Stimulated activated CD4-positive, alpha-beta T cell treated with anti-CD3 and anti-CD28 coated beads, Interleukin-4, amount 100 ng/mL, for 24 hours (primary cell): ENCODE measurements at regions not wholly inside any gene's neighbourhood (a gene's known extent, or its start where the extent isn't known, plus 50 kb on each side); places are given as distances from the start of the nearest gene placed in this dataset.
"Not testable (repeated sequence)": the region's sequence is repeated elsewhere in the genome, so short reads cannot be mapped to it uniquely, and the experiment has no call there.

ENCODE experiments used
- DNase-seq: peaks from one replicate; pipeline ENCODE4 v3.0.0-alpha.2; 2020

DNA sequence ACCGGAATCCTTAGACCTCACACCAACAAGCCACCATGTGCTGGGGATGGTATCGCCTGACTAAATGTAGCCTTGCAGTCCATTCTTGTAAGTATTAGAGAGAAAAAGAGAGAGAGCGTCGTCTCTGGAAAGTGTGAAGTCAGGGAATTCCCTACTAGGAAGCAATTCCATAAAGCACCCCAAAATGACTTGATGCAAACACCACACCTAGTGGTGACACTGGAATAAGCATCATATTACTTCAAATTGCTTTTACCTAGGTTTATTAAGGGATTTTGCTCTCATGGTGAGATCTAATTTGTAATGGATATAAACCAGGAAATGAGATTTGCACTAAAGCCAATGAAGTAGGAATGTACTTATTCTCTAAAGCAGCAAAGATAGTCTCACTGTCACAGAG lies 111.4 kb upstream of the METTL9 start:
- DNase-seq, result not testable (repeated sequence)

DNA sequence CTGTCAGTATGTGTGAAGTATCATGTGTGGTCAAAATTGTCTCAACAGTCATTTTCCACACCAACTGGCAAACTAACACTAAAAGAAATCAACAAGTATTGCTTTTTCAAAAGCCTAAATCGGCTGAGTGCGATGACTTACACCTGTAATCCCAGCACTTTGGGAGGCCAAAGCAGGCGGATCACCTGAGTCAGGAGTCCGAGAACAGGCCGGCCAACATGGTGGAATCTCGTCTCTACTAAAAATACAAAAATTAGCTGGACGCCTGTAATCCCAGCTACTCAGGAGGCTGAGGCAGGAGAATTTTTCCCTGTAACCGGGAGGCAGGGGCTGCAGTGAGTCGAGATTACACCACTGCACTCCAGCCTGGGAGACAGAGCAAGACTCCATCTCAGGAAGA lies 100.3 kb upstream of the METTL9 start:
- DNase-seq, result not testable (repeated sequence)

DNA sequence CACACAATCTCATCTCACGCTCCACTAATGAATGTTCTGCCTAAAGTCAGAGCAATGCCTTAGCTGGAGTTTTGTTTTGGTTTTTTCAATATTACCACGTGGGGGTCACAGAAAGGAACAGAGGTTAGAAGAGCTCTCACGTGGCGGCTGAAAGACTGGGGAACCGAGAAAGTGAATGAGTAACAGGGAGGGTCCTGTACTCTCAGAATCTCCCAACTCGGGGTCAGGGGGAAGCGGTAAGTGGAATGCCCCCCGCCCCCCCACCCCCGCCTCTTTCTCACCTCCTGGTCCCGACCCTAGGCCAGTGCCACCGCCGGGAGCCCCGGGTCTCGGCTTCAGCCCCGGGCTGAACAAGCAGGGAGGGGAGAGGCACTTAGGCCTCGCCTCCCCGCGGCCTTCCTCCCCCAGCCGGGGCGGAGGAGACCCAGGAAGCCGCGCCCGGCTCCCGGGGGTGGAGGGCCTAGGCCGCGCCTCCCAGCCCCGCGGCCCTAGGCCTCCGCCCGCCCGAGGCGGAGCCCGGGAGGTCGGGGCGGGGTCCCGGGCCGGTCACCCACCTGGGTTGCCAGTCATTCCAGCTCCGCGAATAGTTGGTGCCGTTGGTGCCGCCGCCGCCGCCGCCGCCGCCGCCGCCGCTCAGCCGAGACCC lies 98.0 kb upstream of the METTL9 start:
- peak; percentile 61 for DNase-seq

DNA sequence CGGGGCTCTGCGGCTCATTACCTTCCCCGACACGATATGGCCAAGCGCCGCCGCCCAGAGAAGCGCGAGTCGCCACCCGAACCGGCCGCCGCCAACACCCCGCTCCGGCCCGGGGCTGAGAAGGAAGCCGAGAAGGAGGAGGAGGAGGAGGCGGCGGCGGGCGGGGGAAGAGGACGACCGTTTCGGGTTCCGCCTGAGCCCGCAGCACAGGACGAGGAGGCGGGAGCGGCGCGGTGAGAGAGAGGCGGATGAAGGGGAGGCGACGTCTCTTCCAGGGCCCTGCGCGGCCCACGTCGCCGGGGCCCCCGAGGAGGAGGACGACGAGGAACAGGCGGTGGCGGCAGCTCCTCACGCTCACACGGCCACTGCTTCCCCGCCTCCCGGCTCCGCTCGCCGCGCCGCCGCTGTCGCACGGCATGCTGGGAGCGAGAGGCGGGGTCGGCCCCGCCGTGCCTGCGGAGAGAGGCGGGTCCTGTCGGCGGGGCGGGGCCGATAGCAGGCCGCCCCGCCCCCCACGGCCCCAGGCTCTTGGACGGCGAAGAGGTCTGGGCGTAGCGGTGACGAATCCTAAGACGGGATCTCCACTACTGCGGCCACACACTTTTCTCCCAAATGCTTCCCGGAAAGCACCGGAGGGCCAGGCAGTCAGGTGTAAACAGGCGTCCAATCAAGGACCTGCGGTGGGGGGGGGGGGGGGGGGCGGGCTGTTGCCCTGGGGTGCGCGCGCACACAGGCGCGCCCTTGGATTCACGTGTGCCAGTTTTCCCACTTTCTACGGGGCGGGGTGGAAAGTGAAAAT lies 97.3 kb upstream of the METTL9 start:
- DNase-seq, result peak; percentile 87

DNA sequence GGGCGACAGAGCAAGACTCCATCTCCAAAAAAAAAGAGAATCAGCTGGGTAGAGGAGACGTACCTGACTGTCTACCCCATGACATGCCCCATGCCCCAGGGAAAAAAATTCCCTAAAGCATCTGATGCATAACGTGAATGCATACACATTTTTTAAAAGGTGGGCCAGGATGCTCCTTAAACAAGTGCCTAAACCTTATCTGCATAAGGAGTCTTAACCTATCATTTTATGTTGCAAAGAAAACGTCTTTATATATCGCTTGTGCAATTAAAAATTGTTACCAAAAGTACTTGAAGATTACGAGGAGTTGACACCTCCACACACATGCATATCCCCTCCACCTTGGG lies 95.8 kb upstream of the METTL9 start:
- not testable (repeated sequence) for DNase-seq

DNA sequence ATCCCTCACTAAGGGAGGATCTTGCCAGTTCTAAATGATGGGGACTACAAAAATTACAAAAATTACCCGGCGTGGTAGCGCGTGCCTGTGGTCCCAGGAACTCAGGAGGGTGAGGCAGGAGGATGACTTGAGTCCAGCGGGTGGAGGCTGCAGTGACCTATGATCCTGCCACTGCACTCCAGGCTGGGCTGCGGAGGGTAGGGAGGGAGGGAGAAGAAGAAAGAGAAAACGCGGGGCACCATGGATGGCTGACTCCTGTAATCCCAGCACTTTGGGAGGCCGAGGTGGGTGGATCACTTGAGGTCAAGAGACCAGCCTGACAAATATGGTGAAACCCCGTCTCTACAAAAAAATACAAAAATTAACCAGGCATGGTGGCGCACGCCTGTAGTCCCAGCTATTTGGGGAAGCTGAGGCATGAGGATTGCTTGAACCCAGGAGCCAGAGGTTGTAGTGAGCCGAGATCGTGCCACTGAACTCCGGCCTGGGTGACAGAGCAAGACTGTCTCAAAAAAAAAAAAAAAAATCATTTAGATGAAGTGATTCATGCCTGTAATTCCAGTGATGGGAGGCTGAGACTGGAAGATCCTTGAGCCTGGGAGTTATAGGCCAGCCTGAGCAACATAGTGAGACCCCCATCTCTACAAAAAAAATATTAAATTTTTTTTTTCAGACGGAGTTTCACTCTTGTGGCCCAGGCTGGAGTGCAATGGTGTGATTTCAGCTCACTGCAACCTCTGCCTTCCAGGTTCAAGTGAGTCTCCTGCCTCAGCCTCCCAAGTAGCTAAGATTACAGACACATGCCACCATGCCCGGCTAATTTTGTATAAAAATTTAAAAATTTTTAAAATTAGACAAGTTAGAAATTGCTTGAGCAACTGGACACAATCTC lies 95.2 kb upstream of the METTL9 start:
- peak; percentile 2 for DNase-seq

DNA sequence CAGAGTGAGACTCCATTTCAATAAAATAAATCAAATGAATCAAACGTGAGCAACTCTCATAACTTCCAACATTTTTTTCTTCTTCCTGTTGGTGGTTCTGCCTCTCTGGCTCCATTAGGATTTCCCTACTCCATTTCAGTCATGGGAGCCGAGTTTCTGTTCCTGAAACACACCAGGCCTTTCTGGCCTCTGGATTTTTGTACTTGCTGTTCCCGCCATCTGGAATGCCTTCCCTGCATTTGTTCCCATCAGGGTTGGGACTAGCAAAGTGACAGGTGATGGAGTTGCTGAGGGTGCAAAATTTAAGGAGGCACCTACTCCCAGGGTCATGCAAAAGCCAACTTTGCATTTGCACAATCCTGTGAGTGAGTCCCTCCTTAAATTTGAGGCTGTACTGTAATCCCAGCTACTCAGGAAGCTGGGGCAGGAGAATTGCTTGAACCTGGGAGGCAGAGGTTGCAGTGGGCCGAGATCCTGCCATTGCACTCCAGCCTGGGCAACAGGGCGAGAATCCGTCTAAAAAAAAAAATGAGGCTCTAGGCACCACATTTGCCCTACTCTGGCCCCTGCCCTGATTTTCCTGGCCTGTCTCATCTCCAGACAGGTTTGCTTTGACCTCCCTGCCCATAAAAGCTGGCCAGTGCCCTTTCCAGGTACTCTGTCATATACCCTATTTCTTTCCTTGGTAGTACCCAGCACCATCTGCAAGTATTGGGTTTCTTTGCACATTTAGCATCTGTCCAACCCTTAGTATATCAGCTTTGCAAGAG lies 93.4 kb upstream of the METTL9 start:
- not testable (repeated sequence) for DNase-seq

DNA sequence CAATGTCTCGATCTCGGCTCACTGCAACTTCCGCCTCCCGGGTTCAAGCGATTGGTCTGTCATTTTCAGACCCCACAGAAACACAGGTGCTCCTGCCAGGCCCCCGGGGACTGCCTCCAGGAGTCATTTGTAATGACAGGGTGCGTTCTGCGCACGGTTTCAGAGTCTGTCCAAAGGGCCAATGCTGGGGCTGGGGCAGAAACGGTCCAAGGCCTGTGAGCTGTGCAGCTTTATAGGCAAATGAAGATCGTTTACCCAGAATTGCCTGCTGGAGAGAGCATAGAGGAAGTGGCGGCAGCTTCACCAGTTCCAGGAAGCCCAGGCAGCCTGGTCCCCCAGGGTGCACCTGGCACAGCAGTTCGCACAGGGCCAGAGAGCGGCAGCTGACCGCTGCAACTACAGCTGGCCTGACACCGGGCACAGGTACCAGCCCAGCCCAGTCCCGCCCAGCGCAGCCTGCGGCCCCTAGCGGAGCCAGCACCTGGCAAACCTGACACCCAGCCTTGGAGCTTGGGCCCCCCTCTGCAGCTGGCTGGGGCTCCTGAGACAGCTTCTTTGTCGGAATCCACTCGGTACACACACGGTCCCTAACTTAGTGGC lies 92.4 kb upstream of the METTL9 start:
- DNase-seq, result peak; percentile 46

DNA sequence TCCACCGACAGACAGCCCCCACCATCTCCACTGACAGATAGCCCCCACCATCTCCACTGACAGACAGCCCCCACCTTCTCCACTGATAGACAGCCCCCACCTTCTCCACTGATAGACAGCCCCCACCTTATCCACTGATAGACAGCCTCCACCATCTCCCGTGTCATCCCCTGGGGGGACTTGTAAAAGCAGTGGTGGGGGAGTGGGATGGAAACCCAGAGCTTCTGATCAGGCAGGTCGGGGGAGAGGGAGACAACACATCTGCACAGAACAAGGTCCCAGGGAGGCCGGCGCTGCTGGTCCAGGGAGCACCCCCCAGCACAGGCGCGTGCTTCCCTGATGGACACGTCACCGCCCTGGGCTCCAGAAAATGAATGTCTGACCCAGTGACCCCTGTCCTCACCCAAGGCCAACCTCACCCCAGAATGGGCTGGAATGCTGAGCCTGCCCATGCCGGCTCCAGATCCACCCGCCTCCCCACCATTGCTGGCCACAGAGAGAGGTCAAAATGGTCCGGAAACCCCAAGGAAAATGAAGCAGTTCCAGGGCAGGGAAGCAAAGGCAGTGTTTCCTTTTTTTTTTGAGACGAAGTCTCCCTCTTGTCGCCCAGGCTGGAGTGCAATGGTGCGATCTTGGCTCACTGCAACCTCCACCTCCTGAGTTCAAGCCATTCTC lies 91.6 kb upstream of the METTL9 start:
- DNase-seq, result not testable (repeated sequence)

DNA sequence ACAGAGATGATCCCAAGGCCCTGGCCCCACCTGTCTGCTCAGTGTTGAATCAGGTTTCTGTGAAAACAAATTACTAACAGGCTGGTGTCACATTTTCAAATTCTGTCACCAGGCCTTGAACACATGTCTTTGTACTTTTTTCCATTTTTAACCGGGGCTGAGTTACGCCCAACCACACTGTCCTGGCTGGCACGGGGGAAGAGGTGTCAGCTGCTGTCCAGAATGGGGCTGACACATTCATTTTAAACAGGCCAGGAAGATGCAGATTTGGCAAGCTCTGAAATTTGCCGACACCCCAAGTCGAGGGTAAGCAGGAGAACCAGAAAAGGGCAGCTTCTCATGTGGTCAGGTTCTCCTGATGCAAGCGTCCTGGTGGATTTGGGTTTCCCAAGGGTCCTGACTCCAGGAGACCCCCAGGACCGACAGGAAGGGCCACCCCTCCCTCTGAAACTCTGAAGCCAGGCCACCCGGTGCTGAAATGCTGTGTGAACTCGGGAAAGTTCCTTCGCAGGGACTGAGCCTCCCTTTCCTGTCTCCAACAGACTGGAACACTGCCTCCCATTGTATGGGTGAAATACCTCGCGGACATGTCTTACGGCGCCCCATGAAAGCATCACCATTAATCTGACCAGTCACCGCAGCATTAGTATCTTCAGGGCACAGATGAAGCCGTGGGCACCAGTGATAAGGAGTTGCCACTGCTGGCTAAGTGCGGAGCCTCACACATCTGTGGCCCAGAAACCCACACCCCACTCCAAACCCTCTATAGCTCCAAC lies 90.5 kb upstream of the METTL9 start:
- DNase-seq, result not testable (repeated sequence)

DNA sequence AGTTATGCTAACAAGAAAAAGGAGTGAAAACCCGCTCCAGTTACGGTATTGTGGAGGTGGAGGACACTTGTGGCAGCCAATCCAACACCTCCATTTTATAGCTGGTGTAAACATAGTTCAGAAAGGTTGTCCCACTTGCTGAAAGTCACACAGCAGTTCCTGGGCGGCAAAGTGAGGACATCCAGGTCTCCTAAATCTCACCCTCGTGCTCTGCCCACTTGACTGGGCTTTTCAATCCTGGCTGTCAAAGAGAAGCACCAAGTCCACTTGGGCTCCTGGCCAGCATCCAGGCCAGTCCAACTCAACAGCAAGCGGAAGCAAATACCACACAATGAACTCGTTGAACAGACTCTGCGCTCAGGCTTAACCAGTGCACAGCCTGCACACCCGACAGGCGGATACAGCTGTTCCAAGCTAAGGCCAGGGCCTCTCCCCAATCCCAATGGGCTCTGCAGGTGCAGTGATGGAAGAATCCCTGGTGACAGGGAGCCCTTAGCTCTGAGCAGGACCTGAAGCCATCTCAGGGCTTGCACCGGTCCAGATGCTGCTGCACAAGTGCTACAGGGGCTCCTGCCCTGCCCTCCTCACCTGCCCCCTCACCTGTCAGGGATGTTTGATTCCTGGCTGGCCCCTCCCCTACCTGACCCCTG lies 89.8 kb upstream of the METTL9 start:
- not testable (repeated sequence) for DNase-seq

DNA sequence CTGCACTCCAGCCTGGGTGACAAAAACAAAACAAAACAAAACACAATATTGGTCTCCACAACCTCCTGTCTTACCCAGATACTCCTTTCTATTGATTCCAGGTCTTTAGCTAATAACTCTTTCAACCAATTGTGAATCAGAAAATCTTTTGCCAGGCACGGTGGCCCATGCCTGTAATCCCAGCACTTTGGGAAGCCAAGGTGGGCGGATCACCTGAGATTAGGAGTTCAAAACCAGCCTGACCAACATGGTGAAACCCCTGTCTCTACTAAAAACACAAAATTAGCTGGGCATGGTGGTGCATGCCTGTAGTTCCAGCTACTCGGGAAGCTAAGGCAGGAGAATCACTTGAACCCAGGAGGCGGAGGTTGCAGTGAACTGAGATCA lies 88.5 kb upstream of the METTL9 start:
- DNase-seq, result not testable (repeated sequence)

DNA sequence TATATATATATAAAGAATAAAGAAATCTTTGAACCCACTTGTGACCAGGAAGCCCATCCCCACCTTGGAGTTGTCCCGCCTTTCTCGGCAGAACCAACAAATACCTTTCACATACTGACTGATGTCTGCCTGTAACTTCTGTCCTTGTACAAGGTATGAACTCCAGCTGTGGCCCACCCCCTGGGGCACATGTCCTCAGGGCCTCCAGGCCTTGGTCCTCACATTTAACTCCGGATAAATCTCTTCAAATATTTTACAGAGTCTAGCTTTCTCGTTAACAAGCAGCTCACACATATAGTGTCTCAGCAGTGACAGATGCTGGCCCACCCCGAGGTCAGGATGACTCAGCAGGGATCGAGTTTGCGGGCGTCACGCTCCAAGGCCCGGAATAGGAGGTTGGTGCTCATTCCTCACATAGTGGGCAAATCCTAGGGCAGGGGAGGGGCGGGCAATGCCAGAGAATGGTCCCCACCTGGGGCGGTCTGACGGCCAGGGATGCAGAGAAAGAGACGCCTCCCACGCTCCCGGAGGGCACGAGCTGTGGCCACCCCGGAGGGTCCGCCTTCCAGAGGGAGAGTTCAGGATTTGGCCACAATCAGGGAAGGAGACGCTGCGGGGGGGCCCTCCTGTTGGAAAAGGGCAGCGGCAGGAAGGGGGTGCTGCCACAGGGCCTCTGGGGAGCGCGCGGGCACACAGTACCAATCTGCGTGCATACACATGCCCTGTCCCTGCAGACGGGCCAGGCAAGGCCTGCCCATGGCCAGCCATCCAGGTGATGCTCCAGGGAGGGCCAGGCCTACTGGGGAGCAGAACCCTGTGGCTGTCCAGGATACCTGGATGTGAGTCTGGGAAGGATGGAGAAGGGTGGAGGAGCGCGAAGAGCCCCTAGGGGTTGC lies 87.8 kb upstream of the METTL9 start:
- not testable (repeated sequence) for DNase-seq

DNA sequence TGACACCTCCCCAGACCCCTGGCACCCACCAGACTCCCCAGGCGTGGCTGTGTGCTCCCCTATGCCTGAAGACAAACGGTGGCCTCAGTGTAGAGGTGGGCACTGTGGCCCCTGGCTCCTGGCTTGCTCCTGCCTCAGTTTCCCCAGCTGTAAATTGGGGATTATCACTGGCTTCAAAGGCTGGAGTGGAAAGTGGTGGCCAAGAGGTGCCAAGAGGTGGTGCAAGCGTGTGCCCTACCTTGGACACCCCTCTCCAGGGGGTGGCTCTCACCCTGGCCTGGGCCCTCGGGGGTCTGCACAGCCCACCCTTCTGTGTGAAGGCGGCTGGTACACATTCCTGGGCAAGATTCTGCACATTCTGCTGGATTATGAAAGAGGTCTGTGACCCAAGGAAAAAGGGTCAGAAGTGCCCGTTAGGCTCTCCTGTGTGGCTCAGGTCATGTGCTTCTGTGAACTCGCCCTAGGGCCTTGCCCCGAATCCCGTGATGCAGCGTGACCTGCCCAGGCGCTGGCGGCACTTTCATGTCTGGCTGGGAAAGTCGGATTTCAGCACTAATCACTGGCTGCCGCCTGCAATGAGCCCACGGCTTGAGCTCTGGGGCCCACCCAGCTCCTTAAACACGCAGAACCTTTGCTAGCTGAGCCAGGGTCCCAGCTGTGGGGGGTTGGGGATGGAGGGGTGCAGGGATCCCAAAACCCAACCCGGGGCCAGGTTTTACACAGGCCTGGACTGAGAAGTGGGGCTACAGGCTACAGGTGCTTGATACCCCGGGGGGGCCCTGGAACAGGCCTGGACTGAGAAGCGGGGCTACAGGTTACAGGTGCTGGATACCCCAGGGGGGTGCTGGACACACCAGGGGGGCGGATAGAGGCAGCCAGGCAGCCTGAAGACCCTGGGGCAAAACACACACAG lies 86.8 kb upstream of the METTL9 start:
- DNase-seq, result not testable (repeated sequence)

DNA sequence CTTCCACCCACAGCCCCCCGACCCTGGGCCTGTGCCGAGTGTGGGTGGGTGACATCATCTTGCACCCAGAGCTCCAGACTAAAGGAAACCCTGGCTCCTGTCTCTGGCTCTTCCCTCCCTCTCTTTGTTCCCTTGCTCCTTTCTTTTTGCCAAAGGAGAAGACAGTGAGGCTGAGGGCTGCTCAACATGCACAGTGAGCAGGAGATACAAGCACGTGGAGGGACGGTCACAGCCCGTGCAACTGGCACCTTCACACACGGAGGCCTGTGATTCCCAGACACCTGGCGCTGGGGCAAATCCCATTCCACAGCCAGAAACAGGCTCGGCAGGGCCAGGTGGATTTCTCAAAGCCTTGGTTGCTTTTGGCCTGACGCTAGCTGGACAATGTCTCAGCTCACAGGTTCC lies 86.0 kb upstream of the METTL9 start:
- DNase-seq, result not testable (repeated sequence)

DNA sequence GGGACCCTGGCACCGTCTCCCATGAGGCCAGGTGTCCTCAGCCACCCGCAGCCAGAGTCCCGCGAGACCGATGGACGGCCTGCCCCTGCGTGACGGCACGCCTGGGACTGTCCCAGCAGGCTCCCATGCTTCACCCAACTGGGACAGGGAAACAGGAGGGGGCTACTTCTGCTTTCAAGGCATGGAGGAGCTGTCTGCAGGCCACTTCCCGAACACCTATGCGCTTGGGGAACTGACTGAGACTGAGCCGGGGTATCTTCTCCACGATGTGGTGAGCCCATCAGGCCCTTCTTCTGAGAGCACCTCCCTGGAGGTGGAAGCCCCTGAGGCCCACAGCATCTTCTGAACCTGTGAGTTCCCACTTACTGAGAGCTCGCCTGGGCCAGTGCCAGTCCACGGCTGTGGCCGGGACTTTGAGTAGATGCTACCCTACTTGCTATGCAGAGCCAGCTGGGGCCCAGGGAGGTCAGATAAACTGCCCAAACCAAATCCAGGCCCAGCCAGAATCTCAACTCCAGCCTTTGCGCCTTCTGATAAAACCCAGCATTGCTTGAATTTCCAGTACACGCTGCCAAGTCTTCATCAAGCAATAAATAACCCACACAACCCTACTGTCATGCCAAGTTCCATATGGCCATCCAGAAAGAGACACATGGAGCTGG lies 85.4 kb upstream of the METTL9 start:
- DNase-seq, result not testable (repeated sequence)

DNA sequence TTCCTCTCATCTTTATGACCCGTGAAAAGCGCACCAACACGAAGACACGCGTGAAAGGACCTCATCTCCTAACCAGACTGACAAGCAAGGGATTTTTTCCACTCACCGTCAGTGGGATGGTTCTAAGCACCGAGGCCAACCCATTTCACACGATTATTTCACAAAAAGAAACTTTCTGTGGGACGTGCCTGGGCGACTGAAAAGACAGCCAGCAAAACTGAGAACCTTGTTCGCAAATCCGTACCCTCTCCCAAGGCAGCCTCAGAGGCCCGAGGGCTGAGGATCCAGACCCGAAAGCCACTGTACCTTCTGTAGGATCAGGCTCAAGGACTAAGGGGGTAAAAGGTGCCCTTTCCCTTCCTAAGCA lies 84.9 kb upstream of the METTL9 start:
- not testable (repeated sequence) for DNase-seq

DNA sequence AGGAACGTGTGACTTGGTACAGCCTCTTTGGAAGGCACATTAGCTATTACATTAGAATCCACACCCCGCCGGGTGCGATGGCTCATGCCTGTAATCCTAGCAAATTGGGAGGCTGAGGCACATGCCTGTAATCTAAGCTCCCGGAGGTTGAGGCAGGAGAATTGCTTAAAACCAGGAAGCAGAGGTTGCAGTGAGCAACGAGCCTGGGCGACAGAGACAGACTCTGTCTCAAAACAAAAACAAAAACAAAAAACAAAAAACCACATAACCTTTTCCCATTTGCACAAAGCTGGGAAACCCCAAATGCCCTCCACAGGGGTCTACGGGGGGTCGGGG lies 82.7 kb upstream of the METTL9 start:
- DNase-seq, result not testable (repeated sequence)
